ENCODE measurements at regions not wholly inside any gene's neighbourhood (a gene's known extent, or its start where the extent isn't known, plus 50 kb on each side); places are given as distances from the start of the nearest gene placed in this dataset.
A peak's percentile ranks its signal among the peaks of the same experiment; 100 is the strongest.

DNA sequence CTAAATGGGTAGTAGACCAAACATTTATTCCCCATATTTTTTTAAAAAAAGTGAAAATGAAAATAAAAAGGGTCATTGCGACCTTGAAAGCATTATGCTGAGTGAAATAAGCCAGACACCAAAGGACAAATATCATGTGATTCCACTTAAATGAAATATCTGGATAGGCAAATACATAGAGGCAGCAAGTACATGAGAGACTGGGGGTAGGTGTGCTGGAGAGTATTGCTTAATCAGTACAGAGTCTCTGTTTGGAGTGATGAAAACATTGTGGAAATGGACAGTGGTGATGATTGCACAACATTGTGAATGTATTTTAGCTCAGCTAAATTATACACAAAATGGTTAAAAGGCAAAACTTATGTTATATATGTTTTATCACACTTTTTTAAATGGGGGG is 169.4 kb downstream of the AKR1D1 start:
- DNase-seq (ENCODE audit: extremely low spot score, unreplicated experiment): no peak
- Mint-ChIP-seq H3K4me3 (ENCODE audit: unreplicated experiment) (no peak overlapping the region), H3K9me3 (ENCODE audit: unreplicated experiment) (peaks cover 6% of the 10 kb centered on the region), H3K27ac (ENCODE audit: unreplicated experiment) (no peak overlapping the region), H3K4me1 (ENCODE audit: unreplicated experiment) (peaks cover 33% of the 10 kb centered on the region), H3K36me3 (ENCODE audit: unreplicated experiment) (peaks cover 3% of the 10 kb centered on the region), H3K27me3 (ENCODE audit: unreplicated experiment) (no peaks in the 10 kb centered on the region)
- TF ChIP-seq, protein P1, sequence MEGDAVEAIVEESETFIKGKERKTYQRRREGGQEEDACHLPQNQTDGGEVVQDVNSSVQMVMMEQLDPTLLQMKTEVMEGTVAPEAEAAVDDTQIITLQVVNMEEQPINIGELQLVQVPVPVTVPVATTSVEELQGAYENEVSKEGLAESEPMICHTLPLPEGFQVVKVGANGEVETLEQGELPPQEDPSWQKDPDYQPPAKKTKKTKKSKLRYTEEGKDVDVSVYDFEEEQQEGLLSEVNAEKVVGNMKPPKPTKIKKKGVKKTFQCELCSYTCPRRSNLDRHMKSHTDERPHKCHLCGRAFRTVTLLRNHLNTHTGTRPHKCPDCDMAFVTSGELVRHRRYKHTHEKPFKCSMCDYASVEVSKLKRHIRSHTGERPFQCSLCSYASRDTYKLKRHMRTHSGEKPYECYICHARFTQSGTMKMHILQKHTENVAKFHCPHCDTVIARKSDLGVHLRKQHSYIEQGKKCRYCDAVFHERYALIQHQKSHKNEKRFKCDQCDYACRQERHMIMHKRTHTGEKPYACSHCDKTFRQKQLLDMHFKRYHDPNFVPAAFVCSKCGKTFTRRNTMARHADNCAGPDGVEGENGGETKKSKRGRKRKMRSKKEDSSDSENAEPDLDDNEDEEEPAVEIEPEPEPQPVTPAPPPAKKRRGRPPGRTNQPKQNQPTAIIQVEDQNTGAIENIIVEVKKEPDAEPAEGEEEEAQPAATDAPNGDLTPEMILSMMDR (IDR thresholded peaks at IDR 0.05): no peak

DNA sequence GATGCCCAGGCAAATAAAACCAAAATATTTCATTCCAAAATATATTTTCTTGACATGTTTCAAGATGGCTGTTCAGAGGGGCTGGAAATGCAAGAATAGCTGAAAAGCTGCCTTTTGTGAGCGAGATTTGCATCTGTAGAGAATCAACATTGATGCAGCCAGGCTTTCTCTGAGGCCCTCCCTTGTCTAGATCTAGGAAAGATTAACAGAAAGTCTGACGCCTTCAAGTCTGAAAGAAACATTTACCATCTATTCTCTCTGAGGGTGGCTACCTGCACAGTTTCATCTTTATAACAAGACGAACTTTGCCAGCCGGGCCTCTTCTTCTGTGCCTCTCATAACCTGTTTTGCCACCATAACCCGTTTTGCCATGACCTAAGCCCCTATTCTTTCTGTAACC is 170.2 kb downstream of the AKR1D1 start:
- Mint-ChIP-seq H3K4me1 (ENCODE audit: unreplicated experiment) (peaks cover 33% of the 10 kb centered on the region), H3K27ac (ENCODE audit: unreplicated experiment) (no peak overlapping the region), H3K27me3 (ENCODE audit: unreplicated experiment) (no peaks in the 10 kb centered on the region), H3K4me3 (ENCODE audit: unreplicated experiment) (no peak overlapping the region), H3K36me3 (ENCODE audit: unreplicated experiment) (peaks cover 3% of the 10 kb centered on the region), H3K9me3 (ENCODE audit: unreplicated experiment) (peaks cover 6% of the 10 kb centered on the region)
- no peak for DNase-seq (ENCODE audit: extremely low spot score, unreplicated experiment)
- TF ChIP-seq, protein P1 (IDR thresholded peaks at IDR 0.05): no peak

DNA sequence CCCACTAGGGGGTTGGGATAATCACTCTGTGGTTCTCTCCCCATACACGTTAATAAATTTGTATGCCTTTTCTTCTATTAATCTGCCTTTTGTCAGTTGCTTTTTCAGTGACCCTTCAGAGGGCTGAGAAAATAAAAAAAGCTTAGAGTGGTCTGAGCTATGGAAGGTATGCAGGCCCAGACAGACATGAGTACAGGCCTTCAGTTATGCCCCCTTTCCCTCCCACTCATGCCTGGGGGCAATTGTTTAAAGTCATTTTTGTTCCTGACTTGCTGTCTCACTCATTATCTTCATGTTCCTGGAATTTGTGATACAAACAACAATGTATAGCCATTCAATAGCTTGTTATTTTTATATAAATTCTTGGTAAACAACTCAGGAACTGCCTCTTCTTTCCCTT is 170.8 kb downstream of the AKR1D1 start:
- TF ChIP-seq, protein P1 (IDR thresholded peaks at IDR 0.05): no peak

DNA sequence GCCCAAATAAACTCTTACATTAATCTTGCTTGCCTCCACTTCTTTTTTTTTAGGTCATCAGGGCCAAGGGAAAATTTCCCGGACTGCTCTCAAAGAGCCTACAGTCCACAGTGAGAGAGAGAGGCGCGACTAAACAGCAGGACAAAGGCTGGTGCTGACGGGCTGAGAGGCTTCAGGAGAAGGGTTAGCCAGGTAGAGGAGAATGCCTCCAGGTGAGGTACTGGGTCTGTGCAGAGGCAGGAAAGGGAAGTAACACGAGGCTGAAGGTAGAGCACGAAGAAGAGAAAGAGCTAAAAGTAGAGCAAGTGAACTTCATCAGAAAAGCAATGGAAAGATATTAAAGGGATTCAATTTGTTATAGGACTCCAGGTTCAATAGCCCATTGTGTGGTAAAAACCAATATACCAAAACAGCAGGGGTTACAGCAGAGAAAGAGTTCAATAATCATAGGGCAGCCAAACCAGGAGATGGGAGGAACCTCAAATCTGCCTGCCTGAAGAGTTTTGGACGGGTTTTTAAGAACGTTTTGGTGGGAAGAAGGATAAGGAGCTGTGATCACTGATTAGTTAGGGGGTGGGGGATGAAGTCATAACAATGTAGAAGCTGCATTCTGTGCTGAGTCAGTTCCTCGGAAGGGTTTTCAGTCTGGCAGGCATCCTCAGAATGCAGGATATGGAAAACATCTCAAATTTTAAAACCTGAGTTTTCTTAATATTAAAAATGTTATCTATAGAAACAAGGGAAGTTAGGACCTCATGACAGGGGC is 171.5 kb downstream of the AKR1D1 start:
- Mint-ChIP-seq H3K4me1 (ENCODE audit: unreplicated experiment) (peaks cover 33% of the 10 kb centered on the region), H3K27ac (ENCODE audit: unreplicated experiment) (peak overlapping the region; percentile 29), H3K9me3 (ENCODE audit: unreplicated experiment) (peaks cover 6% of the 10 kb centered on the region), H3K27me3 (ENCODE audit: unreplicated experiment) (no peaks in the 10 kb centered on the region), H3K36me3 (ENCODE audit: unreplicated experiment) (peaks cover 3% of the 10 kb centered on the region), H3K4me3 (ENCODE audit: unreplicated experiment) (no peak overlapping the region)
- TF ChIP-seq, protein P1 (IDR thresholded peaks at IDR 0.05): no peak
- DNase-seq (ENCODE audit: extremely low spot score, unreplicated experiment): no peak

More for the DNA sequence above, 170.8 kb downstream of the AKR1D1 start:
- Mint-ChIP-seq H3K4me1 (ENCODE audit: unreplicated experiment) (peaks cover 33% of the 10 kb centered on the region), H3K4me3 (ENCODE audit: unreplicated experiment) (no peak overlapping the region), H3K27me3 (ENCODE audit: unreplicated experiment) (no peaks in the 10 kb centered on the region), H3K9me3 (ENCODE audit: unreplicated experiment) (peaks cover 6% of the 10 kb centered on the region), H3K27ac (ENCODE audit: unreplicated experiment) (no peak overlapping the region), H3K36me3 (ENCODE audit: unreplicated experiment) (peaks cover 3% of the 10 kb centered on the region)
- no peak for DNase-seq (ENCODE audit: extremely low spot score, unreplicated experiment)

DNA sequence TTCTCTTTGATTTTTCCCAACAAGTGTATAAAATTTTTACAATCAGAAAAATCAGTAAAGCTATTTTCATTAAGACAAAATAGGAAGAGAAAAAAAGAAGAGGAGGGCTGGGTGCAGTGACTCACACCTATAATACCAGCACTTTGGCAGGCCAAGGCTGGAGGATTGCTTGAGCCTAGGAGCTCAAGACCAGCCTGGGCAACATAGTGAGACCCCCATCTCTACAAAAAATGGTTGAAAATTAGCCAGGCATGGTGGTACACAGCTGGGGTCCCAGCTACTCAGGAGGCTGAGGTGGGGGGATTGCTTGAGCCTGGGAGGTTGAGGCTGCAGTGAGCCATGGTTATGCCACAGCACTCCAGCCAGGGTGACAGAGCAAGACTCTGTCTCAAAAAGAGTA is 172.3 kb downstream of the AKR1D1 start:
- TF ChIP-seq, protein P1 (IDR thresholded peaks at IDR 0.05): no peak
- DNase-seq (ENCODE audit: extremely low spot score, unreplicated experiment): no peak
- Mint-ChIP-seq H3K27ac (ENCODE audit: unreplicated experiment) (no peak overlapping the region), H3K9me3 (ENCODE audit: unreplicated experiment) (peaks cover 10% of the 10 kb centered on the region), H3K4me3 (ENCODE audit: unreplicated experiment) (no peak overlapping the region), H3K36me3 (ENCODE audit: unreplicated experiment) (peaks cover 3% of the 10 kb centered on the region), H3K4me1 (ENCODE audit: unreplicated experiment) (peaks cover 29% of the 10 kb centered on the region), H3K27me3 (ENCODE audit: unreplicated experiment) (no peaks in the 10 kb centered on the region)
